H7 (cell line): ENCODE measurements at regions not wholly inside any gene's neighbourhood (a gene's known extent, or its start where the extent isn't known, plus 50 kb on each side); places are given as distances from the start of the nearest gene placed in this dataset.

Source experiments
- DNase-seq: peaks from one replicate; pipeline ENCODE4 v3.0.0; 2012
- H3K27me3 ChIP-seq: 2 replicates; pipeline ENCODE4 v1.6.0; 2011; ENCODE audit warnings: mild to moderate bottlenecking, low read length; ENCODE audit not compliant: control insufficient read depth, insufficient read depth
- H3K36me3 ChIP-seq: replicated peaks from 2 replicates; pipeline ENCODE4 v1.5.1; 2011; ENCODE audit warnings: low read length; ENCODE audit not compliant: control insufficient read depth, insufficient read depth
- H3K4me3 ChIP-seq: 2 replicates; pipeline ENCODE4 v1.5.1; 2011; ENCODE audit warnings: low read depth, mild to moderate bottlenecking, control low read depth, low read length, moderate library complexity; ENCODE audit not compliant: insufficient read depth

DNA sequence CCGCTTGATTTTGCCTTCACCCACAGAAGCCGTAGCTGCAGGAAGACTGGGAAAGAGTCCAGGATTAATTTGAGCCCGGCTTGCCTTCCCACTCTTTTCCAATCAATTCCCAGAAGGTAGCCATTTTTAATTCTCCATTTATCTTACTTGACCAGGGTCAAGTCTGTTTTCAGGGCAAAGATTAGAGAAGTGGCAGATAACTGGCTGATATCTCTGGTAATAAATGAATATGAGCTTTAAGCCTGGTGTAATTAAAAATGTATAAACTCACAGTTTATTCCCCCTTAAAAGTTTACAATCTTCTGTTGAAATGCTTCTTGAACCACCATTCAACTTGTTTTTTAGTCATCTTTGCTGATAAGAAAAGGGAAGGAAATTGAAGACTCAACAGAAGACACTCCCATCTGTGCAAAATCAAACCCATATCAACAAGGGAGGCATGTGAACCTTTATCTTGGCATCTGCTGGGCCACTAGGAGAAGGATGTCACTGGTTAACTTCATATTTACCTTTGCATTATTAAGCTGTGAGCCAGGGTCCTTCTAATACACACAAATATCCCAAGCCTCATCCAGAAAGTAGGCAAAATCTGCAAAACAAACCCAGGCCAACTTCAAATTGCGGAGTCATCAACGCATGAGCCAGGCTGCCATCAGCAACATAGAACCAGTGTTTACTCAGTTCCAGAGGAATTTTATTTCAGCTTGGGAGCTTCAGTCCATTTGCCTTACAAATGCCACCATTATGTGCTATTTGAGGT is 314.6 kb upstream of the MAF start:
- DNase-seq: no peak
- H3K36me3 ChIP-seq: no peaks in the 10 kb centered on the region
- H3K27me3 ChIP-seq: no peaks in the 10 kb centered on the region
- no peak overlapping the region for H3K4me3 ChIP-seq

DNA sequence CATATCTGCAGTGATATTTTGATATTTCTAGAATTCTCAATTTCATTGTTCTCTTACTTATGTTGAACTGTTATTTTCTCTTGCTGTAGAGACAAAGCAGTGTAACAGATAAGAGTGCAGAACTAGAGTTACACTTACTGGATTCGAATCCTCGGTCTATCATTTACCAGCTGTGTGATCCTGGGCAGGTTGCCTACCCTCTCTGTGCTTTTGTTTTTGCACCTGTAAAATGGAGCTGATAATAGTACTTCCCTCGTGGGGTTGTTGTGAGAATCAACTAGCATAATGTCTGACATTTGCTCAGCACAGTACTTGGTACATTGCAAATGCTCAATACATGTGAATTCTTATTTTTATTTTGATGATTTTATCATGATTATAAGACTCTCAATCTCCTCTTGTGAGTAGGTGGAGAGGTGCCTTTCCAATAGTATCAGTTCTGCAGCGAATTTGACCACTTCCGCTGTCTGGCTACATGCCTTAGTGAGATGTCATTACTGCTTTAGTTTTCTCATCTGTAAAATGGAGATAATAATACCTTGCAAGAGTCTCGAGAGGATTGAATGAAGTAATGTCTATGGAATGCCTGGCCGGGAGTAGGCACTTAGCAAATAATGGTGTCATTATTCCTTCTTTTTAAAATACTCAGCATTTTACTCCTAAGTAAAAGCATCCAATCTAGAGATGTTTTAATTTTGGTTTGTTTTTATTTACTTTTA is 312.2 kb upstream of the MAF start:
- Histone ChIP-seq H3K4me3 (no peak overlapping the region), H3K27me3 (no peaks in the 10 kb centered on the region), H3K36me3 (no peaks in the 10 kb centered on the region)
- DNase-seq: no peak

DNA sequence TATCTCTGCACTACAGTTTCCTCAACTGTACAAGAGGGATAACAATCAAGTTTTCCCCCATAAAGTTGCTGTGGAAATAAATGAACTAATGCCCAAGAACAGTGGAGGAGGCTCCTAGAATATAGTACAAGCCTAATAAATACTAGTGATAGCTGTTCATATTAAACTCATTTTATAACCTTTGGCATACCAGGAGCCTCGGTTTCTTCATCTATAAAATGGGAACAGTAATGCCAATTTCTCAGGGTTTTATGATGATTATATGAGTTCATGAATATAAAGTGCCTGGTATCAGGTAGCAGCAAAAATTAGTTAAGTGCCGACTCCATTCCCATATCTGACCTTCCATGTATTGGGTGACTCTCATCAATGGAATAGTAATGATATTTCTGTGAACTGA is 311.1 kb upstream of the MAF start:
- Histone ChIP-seq H3K4me3 (no peak overlapping the region), H3K27me3 (no peaks in the 10 kb centered on the region), H3K36me3 (no peaks in the 10 kb centered on the region)
- no peak for DNase-seq

DNA sequence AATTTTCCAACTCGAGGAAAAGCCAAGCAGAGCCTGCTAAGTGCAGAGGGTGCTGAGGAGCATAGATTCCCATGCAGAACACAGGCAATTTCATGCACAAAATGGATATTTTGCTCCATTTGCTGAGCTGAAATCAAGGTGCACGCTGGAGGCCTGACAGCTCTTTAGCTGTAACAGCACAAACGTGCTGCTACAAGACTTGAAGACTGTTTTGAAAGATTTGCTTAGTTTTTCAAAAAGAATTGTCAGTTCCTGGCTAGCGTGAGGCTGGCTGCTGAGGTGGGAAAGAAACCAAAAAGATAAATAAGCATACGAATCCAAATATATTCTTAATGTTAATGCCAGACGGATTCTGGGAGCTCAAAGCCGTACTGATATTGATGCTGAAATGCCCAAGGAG is 309.0 kb upstream of the MAF start:
- Histone ChIP-seq H3K4me3 (no peak overlapping the region), H3K36me3 (no peaks in the 10 kb centered on the region), H3K27me3 (no peaks in the 10 kb centered on the region)
- DNase-seq: no peak

DNA sequence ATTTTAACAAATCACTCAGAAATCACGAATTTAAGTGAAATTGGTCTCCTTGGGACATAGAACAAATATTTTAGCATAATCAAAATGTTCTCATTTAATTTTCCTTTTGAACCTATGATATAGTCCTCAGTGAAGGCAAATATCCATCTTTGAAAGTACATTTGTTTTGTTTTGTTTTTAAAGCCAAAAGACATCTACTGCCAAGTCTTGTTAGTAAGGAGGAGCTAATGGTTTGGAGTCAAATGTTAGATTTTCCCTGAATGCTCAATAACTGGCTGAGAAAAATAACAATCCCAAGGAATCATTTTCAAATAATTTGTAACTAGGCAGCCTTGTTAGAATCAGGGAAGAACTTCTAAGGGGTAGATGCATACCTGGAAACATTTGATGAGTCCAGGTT is 302.9 kb upstream of the MAF start:
- Histone ChIP-seq H3K27me3 (no peaks in the 10 kb centered on the region), H3K4me3 (no peak overlapping the region), H3K36me3 (no peaks in the 10 kb centered on the region)
- DNase-seq: no peak

DNA sequence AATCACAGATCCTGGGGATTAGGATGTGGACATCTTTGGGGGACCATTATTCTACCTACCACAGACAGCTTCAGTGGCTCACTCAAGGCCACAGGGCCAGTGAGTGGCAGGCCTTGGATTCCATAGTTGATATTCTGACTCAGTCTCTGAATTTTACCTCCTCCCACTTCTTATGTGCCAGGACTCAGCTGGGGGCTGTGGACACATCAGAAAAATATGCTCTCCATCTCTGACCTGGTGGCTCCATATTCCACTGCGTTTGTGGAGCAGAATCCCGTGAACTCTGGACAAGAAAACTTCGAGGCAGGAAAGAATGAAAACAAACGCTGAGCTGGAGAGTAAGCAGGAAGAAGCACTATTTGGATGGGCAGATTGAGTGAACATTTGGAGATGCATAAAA is 301.8 kb upstream of the MAF start:
- no peak for DNase-seq
- no peaks in the 10 kb centered on the region for H3K36me3 ChIP-seq
- no peak overlapping the region for H3K4me3 ChIP-seq
- H3K27me3 ChIP-seq: no peaks in the 10 kb centered on the region

DNA sequence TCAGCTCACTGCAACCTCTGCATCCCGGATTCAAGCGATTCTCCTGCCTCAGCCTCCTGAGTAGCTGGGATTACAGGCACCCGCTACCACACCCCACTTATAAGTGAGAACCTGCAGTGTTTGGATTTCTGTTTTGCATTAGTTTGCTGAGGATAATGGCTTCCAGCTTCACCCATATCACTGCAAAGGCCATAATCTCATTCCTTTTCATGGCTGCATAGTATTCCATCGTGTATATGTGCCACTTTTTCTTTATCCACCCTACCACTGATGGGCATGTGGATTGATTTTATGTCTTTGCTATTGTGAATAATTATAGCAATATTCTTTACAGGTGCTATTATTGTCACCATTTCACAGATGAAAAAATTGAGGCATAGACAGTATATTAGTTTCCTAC is 301.0 kb upstream of the MAF start:
- Histone ChIP-seq H3K36me3 (no peaks in the 10 kb centered on the region), H3K4me3 (no peak overlapping the region), H3K27me3 (no peaks in the 10 kb centered on the region)
- DNase-seq: no peak

DNA sequence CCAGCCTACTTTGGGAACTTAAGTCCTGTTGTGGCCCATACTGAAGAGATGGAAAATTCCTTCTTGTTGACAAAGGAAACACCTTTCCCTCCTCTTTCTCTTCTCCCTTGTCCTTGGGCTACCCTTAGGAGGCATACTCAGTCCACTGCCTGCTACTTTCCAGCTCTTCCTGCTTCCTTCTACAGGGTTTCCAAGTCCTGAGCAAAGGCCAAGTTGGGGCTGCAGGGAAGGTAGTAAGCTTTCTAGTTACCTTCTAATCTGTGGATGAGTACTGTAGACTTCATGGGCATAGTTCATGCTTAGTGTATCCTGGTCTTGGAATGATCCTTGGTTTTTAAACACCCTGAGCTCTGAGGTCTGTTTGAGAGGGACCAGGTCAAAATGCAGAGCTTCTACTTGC is 299.2 kb upstream of the MAF start:
- DNase-seq: no peak
- H3K36me3 ChIP-seq: no peaks in the 10 kb centered on the region

DNA sequence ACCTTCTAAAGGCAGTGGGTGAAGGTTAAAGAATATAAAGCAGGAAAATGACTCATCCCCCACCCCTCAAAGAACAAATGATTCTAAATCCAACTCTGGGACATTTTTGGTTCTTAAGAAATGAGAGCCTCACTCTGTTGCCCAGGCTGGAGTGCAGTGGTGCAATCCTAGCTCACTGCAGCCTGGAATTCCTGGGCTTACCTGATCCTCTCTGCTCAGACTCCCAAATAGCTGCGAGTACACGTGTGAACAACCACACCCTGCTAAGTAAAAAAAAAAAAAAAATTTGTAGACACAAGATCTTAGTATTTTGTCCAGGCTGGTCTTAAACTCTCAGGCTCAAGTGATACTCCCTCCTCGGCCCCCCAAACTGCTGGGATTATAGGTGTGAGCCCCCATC is 298.8 kb upstream of the MAF start:
- Histone ChIP-seq H3K36me3 (no peaks in the 10 kb centered on the region), H3K27me3 (no peaks in the 10 kb centered on the region), H3K4me3 (no peak overlapping the region)
- DNase-seq: no peak

More for the DNA sequence above, 299.2 kb upstream of the MAF start:
- H3K27me3 ChIP-seq: no peaks in the 10 kb centered on the region
- no peak overlapping the region for H3K4me3 ChIP-seq

DNA sequence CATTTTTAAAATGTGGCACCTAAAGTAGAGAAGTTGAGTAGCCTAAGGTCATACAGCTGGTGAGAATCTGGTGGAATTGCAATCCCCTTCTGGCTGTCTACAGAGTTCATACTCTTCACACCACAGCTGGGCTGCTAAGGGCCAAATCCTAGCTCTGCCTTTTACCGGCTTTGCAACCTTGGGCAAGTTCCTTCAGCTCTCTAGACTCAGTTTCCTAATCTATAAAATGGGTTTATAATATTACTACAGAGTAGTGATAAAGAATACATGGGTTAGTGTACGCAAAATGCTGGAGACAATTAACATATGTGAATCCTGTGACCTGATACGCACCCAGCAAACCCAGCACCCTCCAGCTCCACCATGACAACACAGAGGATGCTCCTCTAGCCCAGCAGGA is 298.2 kb upstream of the MAF start:
- no peak overlapping the region for H3K4me3 ChIP-seq
- H3K27me3 ChIP-seq: no peaks in the 10 kb centered on the region
- DNase-seq: no peak
- no peaks in the 10 kb centered on the region for H3K36me3 ChIP-seq

DNA sequence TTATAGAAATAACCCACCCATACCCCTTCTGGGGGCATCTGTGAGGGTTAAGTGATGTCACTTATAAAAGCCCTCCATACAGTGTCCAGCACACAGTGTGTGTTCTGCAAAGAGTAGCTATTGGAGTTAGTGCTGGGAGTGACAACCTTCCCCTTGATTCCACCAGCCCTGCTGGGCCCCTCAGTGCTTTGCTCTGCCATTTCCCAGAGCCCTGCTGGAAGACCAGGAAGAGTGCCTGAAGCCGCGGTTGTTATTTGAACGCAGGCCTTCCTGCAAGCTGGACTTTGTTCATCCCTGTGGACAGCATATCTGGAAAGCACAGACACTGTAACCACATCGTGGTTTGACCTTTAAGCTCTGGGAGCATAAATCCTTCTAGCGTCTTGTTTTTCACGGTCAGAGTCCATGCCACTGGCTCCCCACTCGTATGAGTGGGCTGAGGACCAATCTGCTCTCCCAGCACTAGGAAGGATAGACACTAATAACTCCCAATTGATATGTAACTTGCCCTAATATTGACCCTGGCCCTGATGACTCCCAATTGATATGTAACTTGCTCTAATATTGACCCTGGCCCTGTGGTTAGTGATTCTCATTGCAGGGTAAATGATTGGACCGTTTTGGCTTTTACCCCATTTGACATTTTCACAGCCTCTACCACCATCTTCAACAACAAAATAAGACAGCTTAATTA is 297.1 kb upstream of the MAF start:
- no peaks in the 10 kb centered on the region for H3K36me3 ChIP-seq
- H3K4me3 ChIP-seq: no peak overlapping the region
- no peak for DNase-seq
- no peaks in the 10 kb centered on the region for H3K27me3 ChIP-seq

DNA sequence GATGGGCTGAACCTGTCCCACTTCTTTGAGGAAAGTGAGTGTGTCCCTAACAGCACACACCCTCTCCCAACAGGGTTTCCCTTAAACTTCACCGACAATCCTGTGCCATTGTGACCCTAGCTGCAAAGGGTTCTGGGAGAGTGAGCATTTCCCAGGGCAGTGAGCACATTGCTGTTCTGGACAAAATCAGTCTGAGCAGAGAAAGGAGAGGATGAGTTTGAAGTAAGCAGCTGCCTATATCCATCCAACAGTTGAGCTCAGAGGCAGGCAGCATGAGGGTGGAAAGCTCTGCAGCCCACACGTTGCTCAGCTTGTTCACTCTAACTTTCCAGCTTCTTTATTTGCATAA is 296.5 kb upstream of the MAF start:
- no peak for DNase-seq
- no peak overlapping the region for H3K4me3 ChIP-seq
- no peaks in the 10 kb centered on the region for H3K36me3 ChIP-seq
- H3K27me3 ChIP-seq: no peaks in the 10 kb centered on the region

DNA sequence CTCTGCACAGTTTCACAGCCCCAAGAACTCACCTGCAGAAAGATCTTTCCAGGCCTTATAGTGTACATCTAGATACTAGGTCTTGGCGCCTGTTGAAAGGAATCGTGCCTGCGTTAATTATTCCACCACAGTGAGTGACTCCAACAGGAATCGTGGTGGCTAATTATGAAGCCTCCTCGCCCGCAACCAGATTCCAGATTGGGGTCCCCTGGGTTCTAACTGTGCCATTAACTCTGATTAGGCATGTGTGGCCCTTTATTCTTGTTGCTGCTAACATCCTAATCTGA is 295.3 kb upstream of the MAF start:
- DNase-seq: no peak

DNA sequence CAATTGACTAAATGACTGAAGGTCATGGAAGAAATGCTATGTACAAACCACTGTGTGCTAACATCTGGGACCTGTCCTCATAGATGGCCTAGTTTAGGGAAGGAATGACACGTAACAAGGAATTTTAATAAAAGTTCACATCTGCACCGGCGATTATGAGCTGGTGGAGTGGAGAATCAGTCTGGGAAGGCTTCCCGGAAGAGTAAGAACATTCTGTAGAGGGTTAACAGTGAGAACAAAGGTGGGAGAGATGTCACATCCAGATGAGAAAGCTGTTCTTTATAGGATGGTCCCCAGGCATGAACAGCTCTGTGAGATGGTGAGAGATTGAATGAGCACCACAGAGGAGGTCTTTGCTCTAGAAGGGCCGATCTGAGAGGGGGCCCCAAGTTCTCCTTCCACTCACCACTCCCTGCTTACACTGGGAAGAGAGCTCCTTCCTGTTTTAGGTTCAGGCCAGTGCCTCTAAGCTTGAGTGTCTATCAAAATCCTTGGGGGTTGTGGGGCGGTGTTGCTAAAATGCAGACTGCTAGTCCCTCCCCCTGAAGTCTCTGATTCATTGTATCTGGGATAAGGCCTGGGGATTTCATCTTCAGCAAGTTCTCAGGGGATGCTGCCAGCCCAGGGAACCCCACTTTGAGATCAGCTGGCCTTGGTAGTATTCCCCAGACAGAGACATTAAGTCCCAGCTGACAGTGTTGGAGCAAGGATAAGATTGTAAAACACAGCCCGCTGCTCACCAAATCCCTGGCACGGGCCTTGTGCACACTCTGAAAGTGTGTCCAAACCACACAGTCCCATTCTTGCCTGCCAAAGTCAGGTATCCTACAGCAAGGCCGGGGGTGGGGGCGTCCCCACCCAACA is 294.7 kb upstream of the MAF start:
- Histone ChIP-seq H3K27me3 (no peaks in the 10 kb centered on the region), H3K4me3 (no peak overlapping the region), H3K36me3 (no peaks in the 10 kb centered on the region)
- DNase-seq: no peak

More for the DNA sequence above, 295.3 kb upstream of the MAF start:
- Histone ChIP-seq H3K4me3 (no peak overlapping the region), H3K27me3 (no peaks in the 10 kb centered on the region), H3K36me3 (no peaks in the 10 kb centered on the region)
